GM13977 (cell line): ENCODE measurements at regions not wholly inside any gene's neighbourhood (a gene's known extent, or its start where the extent isn't known, plus 50 kb on each side); places are given as distances from the start of the nearest gene placed in this dataset.

Source experiments
- DNase-seq: peaks from one replicate; pipeline ENCODE4 v3.0.0; 2012; ENCODE audit warnings: low spot score
- CTCF ChIP-seq: IDR thresholded peaks from 2 replicates; pipeline ENCODE4 v1.5.1; 2012; ENCODE audit warnings: mild to moderate bottlenecking, control low read depth; ENCODE audit not compliant: insufficient read depth; ENCODE audit errors: extremely low read depth, missing control alignments
- in situ Hi-C: fragments of 300-500 bp; cut with MboI; formaldehyde crosslinking; loops from one replicate; pipeline ENCODE4 v1.12.0; 2022; ENCODE audit warnings: low sequenced_read_pairs, low pct_unique_long_range_greater_than_20kb, mixed read lengths, inconsistent platforms; ENCODE audit not compliant: unreplicated experiment

- TF ChIP-seq CTCF: no peak
- no peak for DNase-seq
- in situ Hi-C loops: no loop called here
Observed at GRCh38 chr12:107254258-107254856, 161.0 kb upstream of the CRY1 start.

- DNase-seq: no peak
Observed at GRCh38 chr12:107258780-107259179, 165.4 kb upstream of the CRY1 start.

GRCh38 chr12:107263980-107264379, 170.6 kb upstream of the CRY1 start:
- in situ Hi-C loops: no loop called here
- TF ChIP-seq CTCF: no peak
- no peak for DNase-seq

More at GRCh38 chr12:107258780-107259179, 165.4 kb upstream of the CRY1 start:
- TF ChIP-seq CTCF: no peak
- in situ Hi-C loops: no loop called here

DNA sequence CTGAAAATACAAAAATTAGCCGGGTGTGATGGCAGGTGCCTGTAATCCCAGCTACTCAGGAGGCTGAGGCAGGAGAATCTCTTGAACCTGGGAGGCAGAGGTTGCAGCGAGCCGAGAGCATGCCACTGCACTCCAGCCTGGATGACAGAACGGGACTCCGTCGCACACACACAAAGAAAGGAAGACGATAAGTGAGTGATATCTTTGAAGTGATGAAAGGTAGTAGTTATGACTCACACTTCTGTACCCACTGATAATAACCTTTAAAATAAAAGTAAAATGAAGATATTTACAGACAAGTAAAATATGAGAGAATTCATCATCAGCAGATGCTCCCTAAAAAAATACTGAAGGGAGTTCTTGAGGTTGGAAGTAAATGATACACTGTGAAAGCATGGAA, 171.3 kb upstream of the CRY1 start:
- no peak for DNase-seq
- TF ChIP-seq CTCF: no peak
- in situ Hi-C loops: no loop called here

GRCh38 chr12:107267604-107268003, 174.3 kb upstream of the CRY1 start:
- in situ Hi-C loops: no loop called here
- no peak for DNase-seq
- TF ChIP-seq CTCF: no peak

DNA sequence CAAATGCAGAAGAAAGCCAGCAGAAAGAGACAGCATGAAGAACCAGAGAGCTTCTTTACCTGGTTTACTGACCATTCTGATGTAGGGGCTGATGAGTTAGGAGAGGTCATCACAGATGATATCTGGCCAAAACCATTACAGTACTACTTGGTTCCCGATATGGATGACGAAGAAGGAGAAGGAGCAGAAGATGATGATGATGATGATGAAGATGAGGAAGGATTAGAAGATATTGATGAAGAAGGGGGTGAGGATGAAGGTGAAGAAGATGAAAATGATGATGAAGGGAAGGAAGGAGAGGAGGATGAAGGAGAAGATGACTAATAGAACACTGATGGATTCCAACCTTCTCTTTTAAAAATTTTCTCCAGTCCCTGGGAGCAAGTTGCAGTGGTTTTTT, 178.2 kb upstream of the CRY1 start:
- DNase-seq: no peak
- in situ Hi-C loops: no loop called here
- no peak for TF ChIP-seq CTCF

GRCh38 chr12:107275530-107275929, 182.2 kb upstream of the CRY1 start:
- TF ChIP-seq CTCF: no peak
- in situ Hi-C loops: no loop called here
- DNase-seq: no peak
